Naive thymus-derived CD8-positive, alpha-beta T cell (primary cell): ENCODE measurements at regions not wholly inside any gene's neighbourhood (a gene's known extent, or its start where the extent isn't known, plus 50 kb on each side); places are given as distances from the start of the nearest gene placed in this dataset.

Experiments used
- ATAC-seq, 2 donors: fragments of 150-1000 bp; cut with Tn5 transposase in 1 of 2; sonication (Bioruptor Pico), chemical (Tn5 transposase) in 1 of 2; 1 replicate in 1 of 2; 2 replicates in 1 of 2; pipeline ENCODE4 v1.10.0; 2021; ENCODE audit warnings: mild to moderate bottlenecking in 2 of 2, moderate library complexity in 2 of 2
- POLR2A ChIA-PET: fragments of 350-600 bp; sonication (Branson Sonifier 250); formaldehyde crosslinking; loops from one replicate; lab custom pipeline; 2021; ENCODE audit warnings: antibody characterized with exemption; lab: Charles Lee
- DNase-seq, 10 donors: peaks; one replicate each; pipeline versions ENCODE4 v3.0.0 to v3.0.0-alpha.2; 2020 to 2022
- H3K27ac Mint-ChIP-seq, 10 donors: one replicate each; pipeline ENCODE4 v1.8.0; 2020 to 2022; ENCODE audit warnings: mild to moderate bottlenecking in 10 of 10, mixed read lengths in 10 of 10, moderate library complexity in 4 of 10, inconsistent platforms in 1 of 10
- H3K27me3 Mint-ChIP-seq, 5 donors: one replicate each; pipeline ENCODE4 v1.8.0; 2021 to 2022; ENCODE audit warnings: mixed read lengths in 5 of 5
- H3K36me3 Mint-ChIP-seq, 3 donors: one replicate each; pipeline ENCODE4 v1.8.0; 2020 to 2022; ENCODE audit warnings: mixed read lengths in 3 of 3, mild to moderate bottlenecking in 2 of 3, inconsistent platforms in 1 of 3
- H3K4me1 Mint-ChIP-seq, 4 donors: one replicate each; pipeline ENCODE4 v1.8.0; 2021 to 2022; ENCODE audit warnings: mixed read lengths in 4 of 4
- H3K4me3 Mint-ChIP-seq, 10 donors: one replicate each; pipeline ENCODE4 v1.8.0; 2020 to 2022; ENCODE audit warnings: mild to moderate bottlenecking in 10 of 10, mixed read lengths in 10 of 10, moderate library complexity in 6 of 10, inconsistent platforms in 1 of 10
- H3K9me3 Mint-ChIP-seq, 9 donors: one replicate each; pipeline ENCODE4 v1.8.0; 2020 to 2022; ENCODE audit warnings: mixed read lengths in 9 of 9, mild to moderate bottlenecking in 3 of 9, inconsistent platforms in 1 of 9, moderate library complexity in 1 of 9

- H3K27me3 Mint-ChIP-seq: peaks cover 2 to 32% (median 6%) of the 10 kb centered on the region in 5 donors
- POLR2A ChIA-PET: no interaction called here
- ATAC-seq: no peak
- peaks cover 0 to 2% (median 0%) of the 10 kb centered on the region in 9 donors for H3K9me3 Mint-ChIP-seq
- H3K27ac Mint-ChIP-seq: no peak overlapping the region
- H3K36me3 Mint-ChIP-seq: no peaks in the 10 kb centered on the region
- no peaks in the 10 kb centered on the region for H3K4me1 Mint-ChIP-seq
- no peak for DNase-seq
- H3K4me3 Mint-ChIP-seq: no peak overlapping the region
These were observed 206.3 kb downstream of the CWF19L2 start for GRCh38 chr11:107251298-107251697.

GRCh38 chr11:107250017-107250416 lies 207.6 kb downstream of the CWF19L2 start:
- peaks cover 0 to 23% (median 6%) of the 10 kb centered on the region in 5 donors for H3K27me3 Mint-ChIP-seq
- no peaks in the 10 kb centered on the region for H3K36me3 Mint-ChIP-seq
- ATAC-seq (no peak), DNase-seq (no peak)
- no peaks in the 10 kb centered on the region for H3K9me3 Mint-ChIP-seq
- H3K4me3 Mint-ChIP-seq: no peak overlapping the region
- H3K27ac Mint-ChIP-seq: no peak overlapping the region
- POLR2A ChIA-PET: no interaction called here
- H3K4me1 Mint-ChIP-seq: no peaks in the 10 kb centered on the region

- Mint-ChIP-seq H3K36me3 (no peaks in the 10 kb centered on the region), H3K27ac (no peak overlapping the region), H3K9me3 (no peaks in the 10 kb centered on the region), H3K27me3 (peaks cover 0 to 13% (median 3%) of the 10 kb centered on the region in 5 donors), H3K4me1 (no peaks in the 10 kb centered on the region), H3K4me3 (no peak overlapping the region)
- POLR2A ChIA-PET: no interaction called here
- ATAC-seq (no peak), DNase-seq (no peak)
These were observed 208.6 kb downstream of the CWF19L2 start for GRCh38 chr11:107249054-107249453.

GRCh38 chr11:107247167-107247861 lies 210.3 kb downstream of the CWF19L2 start:
- POLR2A ChIA-PET: no interaction called here

GRCh38 chr11:107243929-107244328 lies 213.7 kb downstream of the CWF19L2 start:
- H3K9me3 Mint-ChIP-seq: peaks cover 0 to 6% (median 3%) of the 10 kb centered on the region in 9 donors
- H3K36me3 Mint-ChIP-seq: peaks cover 0 to 3% (median 0%) of the 10 kb centered on the region in 3 donors
- POLR2A ChIA-PET: no interaction called here
- H3K27ac Mint-ChIP-seq: no peak overlapping the region
- H3K27me3 Mint-ChIP-seq: peaks cover 0 to 10% (median 5%) of the 10 kb centered on the region in 5 donors
- no peaks in the 10 kb centered on the region for H3K4me1 Mint-ChIP-seq
- H3K4me3 Mint-ChIP-seq: no peak overlapping the region
- DNase-seq (no peak), ATAC-seq (no peak)

More at GRCh38 chr11:107247167-107247861, 210.3 kb downstream of the CWF19L2 start:
- ATAC-seq (no peak), DNase-seq (no peak)
- H3K27ac Mint-ChIP-seq: peak overlapping the region in 1 of 10 donors; percentile 1
- no peaks in the 10 kb centered on the region for H3K27me3 Mint-ChIP-seq
- H3K4me1 Mint-ChIP-seq: no peaks in the 10 kb centered on the region
- H3K9me3 Mint-ChIP-seq: no peaks in the 10 kb centered on the region
- no peaks in the 10 kb centered on the region for H3K36me3 Mint-ChIP-seq
- H3K4me3 Mint-ChIP-seq: no peak overlapping the region

GRCh38 chr11:107232451-107232850 lies 214.2 kb upstream of the GUCY1A2 start:
- no peak for ATAC-seq
- H3K9me3 Mint-ChIP-seq: peaks cover 0 to 28% (median 15%) of the 10 kb centered on the region in 9 donors
- no peak overlapping the region for H3K27ac Mint-ChIP-seq
- no peaks in the 10 kb centered on the region for H3K4me1 Mint-ChIP-seq
- H3K36me3 Mint-ChIP-seq: peaks cover 0 to 8% (median 0%) of the 10 kb centered on the region in 3 donors
- H3K4me3 Mint-ChIP-seq: no peak overlapping the region
- DNase-seq: no peak
- POLR2A ChIA-PET: no interaction called here
- peaks cover 0 to 3% (median 0%) of the 10 kb centered on the region in 5 donors for H3K27me3 Mint-ChIP-seq

GRCh38 chr11:107224836-107225235 lies 206.6 kb upstream of the GUCY1A2 start:
- H3K36me3 Mint-ChIP-seq: peaks cover 0 to 14% (median 8%) of the 10 kb centered on the region in 3 donors
- ATAC-seq (no peak), DNase-seq (no peak)
- POLR2A ChIA-PET: no interaction called here
- no peak overlapping the region for H3K4me3 Mint-ChIP-seq
- peaks cover 0 to 3% (median 0%) of the 10 kb centered on the region in 5 donors for H3K27me3 Mint-ChIP-seq
- H3K9me3 Mint-ChIP-seq: peaks cover 0 to 16% (median 6%) of the 10 kb centered on the region in 9 donors
- no peaks in the 10 kb centered on the region for H3K4me1 Mint-ChIP-seq
- no peak overlapping the region for H3K27ac Mint-ChIP-seq

- peaks cover 0 to 7% (median 0%) of the 10 kb centered on the region in 9 donors for H3K9me3 Mint-ChIP-seq
- POLR2A ChIA-PET: no interaction called here
- H3K36me3 Mint-ChIP-seq: peaks cover 0 to 14% (median 1%) of the 10 kb centered on the region in 3 donors
- H3K27me3 Mint-ChIP-seq: no peaks in the 10 kb centered on the region
- DNase-seq (no peak), ATAC-seq (no peak)
- no peak overlapping the region for H3K4me3 Mint-ChIP-seq
- no peak overlapping the region for H3K27ac Mint-ChIP-seq
- H3K4me1 Mint-ChIP-seq: no peaks in the 10 kb centered on the region
These were observed 204.7 kb upstream of the GUCY1A2 start for GRCh38 chr11:107222916-107223460.

- Mint-ChIP-seq H3K9me3 (peaks cover 0 to 7% (median 0%) of the 10 kb centered on the region in 9 donors), H3K27me3 (no peaks in the 10 kb centered on the region), H3K4me3 (no peak overlapping the region), H3K36me3 (peaks cover 0 to 14% (median 0%) of the 10 kb centered on the region in 3 donors), H3K4me1 (no peaks in the 10 kb centered on the region), H3K27ac (no peak overlapping the region)
- DNase-seq (no peak), ATAC-seq (no peak)
- POLR2A ChIA-PET: no interaction called here
These were observed 204.2 kb upstream of the GUCY1A2 start for GRCh38 chr11:107222431-107222830.

- Mint-ChIP-seq H3K4me1 (no peaks in the 10 kb centered on the region), H3K27me3 (no peaks in the 10 kb centered on the region), H3K4me3 (no peak overlapping the region), H3K9me3 (peaks cover 0 to 7% (median 0%) of the 10 kb centered on the region in 9 donors), H3K36me3 (peaks cover 0 to 14% (median 0%) of the 10 kb centered on the region in 3 donors), H3K27ac (no peak overlapping the region)
- DNase-seq (no peak), ATAC-seq (no peak)
- POLR2A ChIA-PET: no interaction called here
These were observed 203.5 kb upstream of the GUCY1A2 start for GRCh38 chr11:107221748-107222285.

GRCh38 chr11:107218123-107219013 lies 200.1 kb upstream of the GUCY1A2 start:
- Mint-ChIP-seq H3K4me1 (no peaks in the 10 kb centered on the region), H3K27ac (no peak overlapping the region), H3K27me3 (peaks cover 0 to 5% (median 0%) of the 10 kb centered on the region in 5 donors), H3K4me3 (no peak overlapping the region), H3K36me3 (peaks cover 0 to 14% (median 0%) of the 10 kb centered on the region in 3 donors), H3K9me3 (peaks cover 0 to 3% (median 0%) of the 10 kb centered on the region in 9 donors)
- no peak for ATAC-seq
- no peak for DNase-seq
- POLR2A ChIA-PET: no interaction called here

GRCh38 chr11:107217444-107217843 lies 199.2 kb upstream of the GUCY1A2 start:
- Mint-ChIP-seq H3K4me1 (no peaks in the 10 kb centered on the region), H3K36me3 (peaks cover 0 to 9% (median 0%) of the 10 kb centered on the region in 3 donors), H3K27ac (no peak overlapping the region), H3K9me3 (peaks cover 0 to 3% (median 0%) of the 10 kb centered on the region in 9 donors), H3K27me3 (peaks cover 0 to 5% (median 0%) of the 10 kb centered on the region in 5 donors), H3K4me3 (no peak overlapping the region)
- DNase-seq (no peak), ATAC-seq (no peak)
- POLR2A ChIA-PET: no interaction called here
